GM21576 (cell line): ENCODE measurements at regions not wholly inside any gene's neighbourhood (a gene's known extent, or its start where the extent isn't known, plus 50 kb on each side); places are given as distances from the start of the nearest gene placed in this dataset.
"Not testable (repeated sequence)": the region's sequence is repeated elsewhere in the genome, so short reads cannot be mapped to it uniquely, and the experiment has no call there.

Experiments
- ATAC-seq: cut with Tn5 transposase; IDR thresholded peaks from one replicate; pipeline ENCODE4 v1.9.1; 2021; ENCODE audit warnings: mild to moderate bottlenecking, moderate library complexity; ENCODE audit not compliant: unreplicated experiment

DNA sequence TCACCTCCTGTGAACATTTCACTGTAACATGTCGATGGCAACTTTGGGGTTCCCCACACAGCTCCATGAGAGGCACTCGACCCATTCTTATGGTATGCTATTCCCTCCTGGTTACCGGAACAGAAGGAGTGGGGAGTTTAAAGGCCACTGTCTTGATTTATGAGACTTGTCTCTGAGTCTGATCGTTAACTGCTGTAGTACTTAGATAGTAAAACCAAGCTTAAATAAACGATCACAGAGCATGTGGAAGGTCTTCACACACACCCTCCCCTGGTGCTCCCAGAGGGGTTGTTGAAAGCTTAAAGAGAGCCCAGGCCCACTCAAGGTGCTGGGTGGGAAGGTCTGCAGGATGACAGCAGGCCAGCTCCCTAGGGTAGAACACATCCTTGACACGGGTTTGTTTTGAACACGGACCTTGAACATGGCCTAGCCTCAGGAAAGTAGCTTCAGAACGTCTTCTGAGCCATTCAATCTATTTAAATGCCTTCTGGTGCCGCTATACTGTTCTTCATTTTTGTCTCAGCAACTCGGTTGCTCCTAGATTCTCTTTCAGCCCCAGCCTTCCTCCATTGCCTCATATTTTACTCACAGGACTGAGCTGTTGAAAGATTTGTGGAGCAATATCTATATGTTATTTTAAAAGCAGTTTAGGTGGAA is 335.3 kb downstream of the FGFR2 start:
- ATAC-seq, result no peak

DNA sequence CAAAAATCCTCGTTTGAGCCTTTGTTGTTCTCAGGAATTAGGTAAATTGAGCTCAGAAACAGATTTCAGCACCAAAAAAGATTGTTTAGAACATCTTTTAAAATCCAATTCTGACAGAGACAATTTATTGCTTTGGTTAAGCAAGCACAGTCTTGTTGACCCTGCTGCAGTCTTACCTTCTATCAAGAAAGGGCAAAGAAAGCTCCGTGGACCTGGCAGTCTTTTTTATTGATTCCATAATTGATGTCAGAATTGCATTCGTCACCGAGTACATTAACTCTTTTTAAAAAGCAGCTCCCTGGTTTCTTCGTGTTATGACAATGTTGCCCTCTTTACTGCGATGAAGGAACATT is 334.8 kb downstream of the FGFR2 start:
- ATAC-seq, result no peak

DNA sequence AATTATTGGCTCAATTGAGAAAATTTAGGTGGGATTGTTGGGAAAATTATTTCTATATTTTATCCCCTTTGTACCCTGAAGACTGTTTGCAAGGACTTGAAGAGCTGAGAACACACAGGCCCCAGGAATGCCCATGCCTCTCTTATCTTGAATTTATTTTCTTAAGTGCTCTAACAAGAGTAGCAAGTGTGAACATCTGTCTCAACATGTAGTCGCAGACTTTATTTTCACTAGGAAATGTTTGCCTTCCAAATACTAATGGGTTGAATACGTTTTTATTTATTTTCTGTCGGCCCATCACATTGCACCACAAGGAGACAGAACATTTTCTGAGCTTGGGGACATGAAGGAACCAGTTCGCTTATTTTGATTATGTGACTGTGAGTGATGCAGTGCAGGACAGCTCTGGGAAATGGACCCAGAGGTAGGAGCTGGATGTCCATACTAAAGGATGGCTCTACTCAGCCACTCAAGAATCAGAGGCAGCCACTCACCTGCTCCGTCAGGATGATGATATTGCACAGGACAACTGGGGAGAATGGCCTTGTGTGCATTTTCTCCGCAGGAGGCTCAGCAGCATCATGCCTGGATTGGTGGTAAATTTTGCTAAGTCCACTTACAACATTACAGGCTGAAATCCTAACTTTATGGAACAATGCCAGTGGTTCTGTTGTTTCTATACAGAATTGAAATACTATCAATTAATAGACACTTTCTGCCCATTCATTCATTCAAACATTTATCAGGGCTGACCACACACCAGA is 332.7 kb downstream of the FGFR2 start:
- ATAC-seq, result no peak

DNA sequence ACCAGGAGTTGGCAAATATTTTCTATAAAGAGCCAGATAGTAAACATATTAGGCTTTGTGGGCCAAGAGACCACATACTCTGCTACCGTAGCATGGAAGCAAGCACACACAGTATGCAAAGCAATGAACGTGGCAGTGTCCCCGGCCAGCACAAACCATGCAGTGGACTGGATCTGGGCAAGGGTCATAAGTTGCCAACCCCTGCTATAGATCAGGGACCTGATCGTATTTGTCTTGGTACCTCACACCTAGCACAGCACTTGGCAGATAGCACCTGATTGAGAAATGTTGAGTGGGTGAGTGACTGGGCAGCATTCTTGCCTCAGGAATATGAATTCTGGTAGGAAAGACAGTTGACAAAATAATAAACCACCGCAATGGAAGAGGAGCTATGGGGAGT is 331.9 kb downstream of the FGFR2 start:
- ATAC-seq, result no peak

- ATAC-seq, result no peak
These were observed 330.8 kb downstream of the FGFR2 start for GRCh38 chr10:121267236-121268003.

GRCh38 chr10:121268363-121268762 is 329.9 kb downstream of the FGFR2 start:
- ATAC-seq, result no peak

DNA sequence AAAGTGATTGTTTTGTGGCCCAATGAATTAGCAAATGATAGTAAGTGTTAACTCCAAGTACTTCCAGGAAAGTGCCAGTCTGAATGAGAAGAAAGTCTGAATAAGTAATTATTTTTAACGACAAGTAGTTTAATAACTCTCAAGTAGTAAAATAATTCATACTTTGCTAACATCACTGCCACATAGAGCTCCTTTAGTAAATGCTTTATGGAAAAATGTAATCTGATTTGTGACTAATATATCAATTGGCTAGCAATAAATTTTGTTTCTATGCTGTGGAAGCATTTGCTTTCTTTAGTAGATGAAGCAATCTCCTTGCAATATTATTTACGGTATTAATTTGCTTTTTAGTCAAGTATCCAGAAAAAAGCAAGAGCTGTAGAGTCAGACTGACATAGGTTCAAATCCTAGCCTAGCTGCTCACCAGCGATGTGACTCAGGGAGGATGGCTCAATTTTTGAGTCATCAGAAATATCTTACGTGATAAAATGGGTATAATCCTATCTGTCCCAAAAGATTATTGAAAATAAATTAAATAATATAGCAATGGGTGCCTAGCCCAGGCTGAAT is 329.3 kb downstream of the FGFR2 start:
- no peak for ATAC-seq

DNA sequence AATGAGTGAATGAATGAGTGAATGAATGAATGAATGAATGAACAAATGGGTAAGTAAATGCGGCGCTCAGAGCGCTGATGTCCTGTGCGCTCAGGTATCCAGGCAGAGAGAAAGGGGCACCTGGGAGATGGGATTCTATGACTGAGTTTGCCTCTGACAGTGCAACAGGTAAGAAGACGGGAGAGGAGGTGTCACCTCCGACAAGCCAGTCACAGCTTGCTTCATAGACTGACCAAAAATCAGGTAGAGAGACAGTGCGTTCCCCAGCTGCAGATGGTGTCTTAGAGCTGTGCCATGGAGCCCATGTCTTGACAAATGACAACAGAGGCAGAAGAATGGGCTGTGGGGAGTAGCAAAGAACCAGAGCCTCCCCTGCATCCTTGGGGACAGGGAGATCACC is 327.3 kb downstream of the FGFR2 start:
- no peak for ATAC-seq

DNA sequence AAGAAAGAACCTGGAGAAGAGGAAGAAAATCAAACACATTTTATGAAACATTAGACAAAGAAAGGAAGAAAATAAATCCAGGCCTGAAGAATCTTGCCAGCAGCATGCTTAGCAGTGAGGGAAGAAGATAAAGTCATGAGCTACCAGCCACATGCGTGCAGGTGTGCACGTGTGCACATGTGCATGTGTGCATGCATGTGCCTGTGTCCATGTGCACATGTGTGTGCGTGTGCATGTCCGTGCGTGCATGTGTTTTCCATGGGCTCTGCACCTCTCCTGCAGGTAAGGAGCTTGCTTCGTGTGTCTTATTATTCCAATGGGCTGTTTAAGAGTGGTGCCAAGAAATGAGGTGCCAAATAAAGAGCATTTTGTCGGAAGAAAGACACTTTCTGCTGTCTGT is 322.2 kb downstream of the FGFR2 start:
- ATAC-seq, result no peak

DNA sequence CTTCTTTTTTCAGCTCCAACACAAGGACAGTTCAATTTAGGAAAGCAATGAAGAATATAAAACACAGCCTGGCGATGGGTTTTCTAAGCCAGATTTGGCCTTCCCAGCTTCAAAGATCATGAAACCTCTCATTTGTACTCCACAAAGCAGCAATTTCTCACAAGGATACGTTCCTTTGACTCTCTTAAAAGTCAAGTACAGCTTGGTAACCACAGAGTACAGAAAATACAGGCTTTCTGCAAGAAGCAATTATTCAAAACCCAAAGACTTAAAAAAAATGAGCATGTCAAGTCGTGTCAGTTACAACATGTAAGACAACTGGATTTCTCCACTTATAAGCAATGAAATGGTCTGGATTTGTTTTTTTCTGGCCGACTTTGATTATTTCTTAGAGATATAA is 321.4 kb downstream of the FGFR2 start:
- ATAC-seq, result no peak

GRCh38 chr10:121278386-121278785 is 319.9 kb downstream of the FGFR2 start:
- ATAC-seq, result not testable (repeated sequence)

GRCh38 chr10:121281576-121281975 is 316.7 kb downstream of the FGFR2 start:
- no peak for ATAC-seq

GRCh38 chr10:121282264-121282663 is 316.0 kb downstream of the FGFR2 start:
- ATAC-seq, result no peak

DNA sequence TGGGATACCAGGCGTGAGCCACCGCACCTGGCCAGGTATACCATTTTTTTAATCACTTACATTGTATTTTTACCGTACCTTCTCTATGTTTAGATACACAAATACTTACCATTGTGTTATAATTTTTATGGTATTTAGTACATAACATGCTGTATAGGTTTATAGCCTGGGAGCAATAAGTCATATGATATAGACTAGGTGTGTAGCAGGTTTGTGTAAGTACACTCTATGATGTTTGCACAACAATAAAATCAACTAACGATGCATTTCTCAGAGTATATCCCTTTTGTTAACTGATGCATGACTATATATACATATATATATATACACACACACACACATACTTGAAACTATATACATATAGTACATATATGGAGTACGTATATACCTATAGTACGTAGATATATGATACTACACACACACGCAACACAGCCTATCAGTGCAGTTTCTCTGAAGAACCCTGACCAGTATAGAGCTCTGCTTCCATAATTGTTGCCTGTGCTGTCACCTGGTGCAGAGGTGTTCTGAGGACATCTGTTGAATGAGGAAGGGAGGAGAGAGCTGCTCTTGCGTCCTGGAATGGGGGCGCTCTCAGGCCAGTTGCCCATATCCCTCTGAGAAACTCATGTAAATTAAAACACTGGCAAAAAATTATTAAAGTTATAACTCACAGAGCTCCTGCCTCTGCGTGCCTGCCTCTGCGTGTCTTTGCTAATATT is 315.3 kb downstream of the FGFR2 start:
- no peak for ATAC-seq

DNA sequence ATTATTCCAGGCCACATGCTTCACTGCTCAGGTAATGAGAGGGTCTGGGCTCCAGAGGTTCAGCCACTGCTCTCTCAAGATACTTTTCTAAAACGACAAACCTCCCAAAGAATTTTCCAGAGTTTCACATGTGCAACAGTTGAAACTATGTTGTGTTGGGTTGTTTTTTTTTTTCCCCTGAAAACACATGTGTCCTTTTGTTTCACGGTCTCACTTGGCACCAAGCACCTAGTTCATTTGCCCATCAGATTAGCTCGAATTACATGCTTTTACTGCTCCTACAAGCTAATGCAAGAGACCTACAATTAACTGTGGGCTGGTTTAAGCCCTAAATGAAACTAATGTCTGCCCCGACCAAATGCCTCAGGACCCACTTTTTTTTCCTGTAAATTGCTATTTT is 313.3 kb downstream of the FGFR2 start:
- no peak for ATAC-seq

DNA sequence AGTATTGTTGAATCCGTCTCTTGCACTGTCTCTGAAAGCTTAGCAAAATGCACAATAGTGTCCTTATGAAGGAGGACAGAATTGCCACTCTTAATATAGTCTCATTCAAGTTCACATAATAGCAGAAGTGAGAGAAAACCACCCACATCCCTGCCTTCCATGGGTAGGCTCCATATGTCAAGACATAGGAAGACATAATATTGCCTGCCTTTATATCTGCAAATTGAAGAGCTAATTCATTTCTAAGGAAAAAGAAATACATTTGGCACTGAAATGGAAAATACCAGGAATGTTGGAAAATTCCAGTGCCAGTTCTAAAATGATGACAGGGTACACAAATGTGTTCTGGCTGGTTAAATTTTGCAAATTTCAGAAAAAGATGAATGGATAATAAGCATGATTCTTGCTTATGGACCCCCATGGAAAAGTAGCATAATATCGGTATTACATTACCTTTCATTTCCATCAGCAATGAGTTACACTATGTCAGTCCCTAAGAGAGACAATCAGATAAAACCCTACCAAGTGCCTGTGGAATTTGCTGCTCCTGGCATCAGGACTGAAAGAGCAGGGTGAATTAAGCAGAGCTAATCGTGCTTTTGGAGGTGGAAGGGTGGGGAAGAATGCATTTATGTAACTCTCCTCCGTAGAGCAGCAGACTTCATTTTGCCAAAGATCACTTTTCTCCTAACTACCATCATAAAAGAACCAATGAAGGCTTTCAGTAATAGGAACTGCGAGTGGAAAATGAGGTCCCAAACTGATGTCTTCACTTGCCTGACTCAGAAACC is 312.6 kb downstream of the FGFR2 start:
- no peak for ATAC-seq

GRCh38 chr10:121288011-121288410 is 310.2 kb downstream of the FGFR2 start:
- no peak for ATAC-seq

DNA sequence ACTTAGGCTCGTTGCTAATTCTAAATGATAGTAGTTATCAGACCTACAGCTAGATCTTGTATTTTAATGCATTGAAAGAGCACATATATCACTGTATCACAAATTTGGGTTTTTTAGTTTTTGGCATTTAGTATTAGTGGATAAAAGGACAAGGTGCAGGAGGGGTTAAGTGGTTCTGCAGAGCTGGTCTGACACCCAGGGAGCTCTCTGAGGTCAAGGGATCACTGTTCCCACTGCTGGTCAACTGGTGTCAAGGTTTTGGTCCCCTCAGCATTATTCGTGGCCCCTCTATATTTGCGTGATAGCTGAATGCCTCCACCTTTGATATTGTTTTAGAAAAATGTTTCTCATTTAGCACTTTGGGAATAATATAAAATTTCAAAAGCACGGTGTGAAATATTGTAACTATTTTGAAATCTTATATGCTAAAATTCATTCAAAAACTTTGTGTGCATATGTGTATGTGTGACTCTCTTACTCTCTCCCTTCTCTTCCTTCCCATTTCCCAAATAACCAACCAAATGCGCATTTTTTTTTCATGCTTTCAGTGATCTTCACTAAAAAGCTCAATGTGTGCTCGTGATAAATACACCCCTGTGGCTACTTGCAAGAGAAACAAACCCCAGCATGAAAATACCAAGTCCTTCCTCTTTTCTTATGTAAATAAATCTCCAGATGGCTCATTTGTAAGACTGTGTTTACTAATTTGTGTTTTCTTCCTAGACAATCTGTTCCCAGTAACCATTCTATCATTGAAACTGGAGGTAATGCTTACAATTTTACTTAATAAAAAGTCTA is 309.2 kb downstream of the FGFR2 start:
- ATAC-seq, result no peak

GRCh38 chr10:121289800-121290199 is 308.4 kb downstream of the FGFR2 start:
- no peak for ATAC-seq
